ENCODE measurements at regions not wholly inside any gene's neighbourhood (a gene's known extent, or its start where the extent isn't known, plus 50 kb on each side); places are given as distances from the start of the nearest gene placed in this dataset.

DNA sequence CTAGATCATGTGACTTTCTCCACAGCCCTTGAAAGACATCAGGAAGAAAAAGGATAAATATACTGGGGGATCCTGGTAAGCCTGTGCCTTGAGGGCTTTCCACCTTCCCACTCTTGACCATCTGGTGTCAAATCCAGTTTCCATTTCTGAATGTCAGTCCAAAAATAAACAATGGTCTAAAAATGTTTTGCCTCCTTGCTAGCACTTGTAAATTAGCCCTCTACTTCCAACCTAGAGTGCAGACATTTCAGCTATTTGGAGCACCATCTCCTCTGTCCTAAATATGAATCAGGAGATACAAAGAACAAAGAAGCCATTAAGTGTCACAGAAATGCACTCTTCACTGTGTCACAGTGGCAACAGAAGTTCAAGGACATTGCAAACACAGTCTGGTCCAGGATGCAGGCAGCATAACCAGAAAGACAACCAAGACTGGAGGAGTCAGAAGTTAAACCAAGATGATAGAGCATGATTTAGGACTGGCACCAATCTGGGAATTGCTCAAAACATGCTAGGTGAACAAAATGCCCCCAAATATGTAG lies 88.1 kb downstream of the CCDC34 start:
- no peak for TF ChIP-seq EP300 (IDR thresholded peaks at IDR 0.05)
- TF ChIP-seq, protein P1, sequence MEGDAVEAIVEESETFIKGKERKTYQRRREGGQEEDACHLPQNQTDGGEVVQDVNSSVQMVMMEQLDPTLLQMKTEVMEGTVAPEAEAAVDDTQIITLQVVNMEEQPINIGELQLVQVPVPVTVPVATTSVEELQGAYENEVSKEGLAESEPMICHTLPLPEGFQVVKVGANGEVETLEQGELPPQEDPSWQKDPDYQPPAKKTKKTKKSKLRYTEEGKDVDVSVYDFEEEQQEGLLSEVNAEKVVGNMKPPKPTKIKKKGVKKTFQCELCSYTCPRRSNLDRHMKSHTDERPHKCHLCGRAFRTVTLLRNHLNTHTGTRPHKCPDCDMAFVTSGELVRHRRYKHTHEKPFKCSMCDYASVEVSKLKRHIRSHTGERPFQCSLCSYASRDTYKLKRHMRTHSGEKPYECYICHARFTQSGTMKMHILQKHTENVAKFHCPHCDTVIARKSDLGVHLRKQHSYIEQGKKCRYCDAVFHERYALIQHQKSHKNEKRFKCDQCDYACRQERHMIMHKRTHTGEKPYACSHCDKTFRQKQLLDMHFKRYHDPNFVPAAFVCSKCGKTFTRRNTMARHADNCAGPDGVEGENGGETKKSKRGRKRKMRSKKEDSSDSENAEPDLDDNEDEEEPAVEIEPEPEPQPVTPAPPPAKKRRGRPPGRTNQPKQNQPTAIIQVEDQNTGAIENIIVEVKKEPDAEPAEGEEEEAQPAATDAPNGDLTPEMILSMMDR (IDR thresholded peaks at IDR 0.05) = no peak

All from upper lobe of left lung (tissue), 4 donors.